Duodenal mucosa (tissue), 2 donors: ENCODE measurements at regions not wholly inside any gene's neighbourhood (a gene's known extent, or its start where the extent isn't known, plus 50 kb on each side); places are given as distances from the start of the nearest gene placed in this dataset.

ENCODE experiments used
- H3K27ac ChIP-seq: one replicate; pipeline ENCODE4 v1.7.0; 2013; ENCODE audit warnings: low read depth, low read length
- H3K27me3 ChIP-seq, 2 donors: one replicate each; pipeline ENCODE4 v1.7.0; 2013; ENCODE audit warnings: low read length in 2 of 2, control low read depth in 1 of 2; ENCODE audit not compliant: insufficient read depth in 2 of 2, control insufficient read depth in 1 of 2
- H3K36me3 ChIP-seq, 2 donors: one replicate each; pipeline ENCODE4 v1.7.0; 2013; ENCODE audit warnings: low read length in 2 of 2, control low read depth in 1 of 2; ENCODE audit not compliant: insufficient read depth in 2 of 2, control insufficient read depth in 1 of 2
- H3K4me1 ChIP-seq, 2 donors: one replicate each; pipeline ENCODE4 v1.7.0; 2013; ENCODE audit warnings: low read length in 2 of 2, control low read depth in 1 of 2; ENCODE audit not compliant: insufficient read depth in 2 of 2, control insufficient read depth in 1 of 2
- H3K4me3 ChIP-seq, 2 donors: one replicate each; pipeline ENCODE4 v1.7.0; 2013; ENCODE audit warnings: low read length in 2 of 2, low read depth in 1 of 2
- H3K9ac ChIP-seq, 2 donors: one replicate each; pipeline ENCODE4 v1.7.0; 2013; ENCODE audit warnings: low read length in 2 of 2, low read depth in 1 of 2
- H3K9me3 ChIP-seq, 2 donors: one replicate each; pipeline ENCODE4 v1.7.0; 2013; ENCODE audit warnings: low read length in 2 of 2, control low read depth in 1 of 2; ENCODE audit not compliant: control insufficient read depth in 1 of 2

- Histone ChIP-seq H3K4me1 (no peaks in the 10 kb centered on the region), H3K9me3 (peaks cover 0 to 9% of the 10 kb centered on the region in 2 donors), H3K9ac (no peak overlapping the region), H3K36me3 (no peaks in the 10 kb centered on the region), H3K27me3 (no peaks in the 10 kb centered on the region), H3K27ac (no peak overlapping the region), H3K4me3 (no peak overlapping the region)
These were observed 176.5 kb upstream of the FAM78B start for GRCh38 chr1:166343276-166343675.

- Histone ChIP-seq H3K36me3 (no peaks in the 10 kb centered on the region), H3K4me3 (no peak overlapping the region)
These were observed 183.7 kb upstream of the FAM78B start for GRCh38 chr1:166350490-166350889.

GRCh38 chr1:166351676-166352075 is 184.9 kb upstream of the FAM78B start:
- Histone ChIP-seq H3K27me3 (no peaks in the 10 kb centered on the region), H3K9me3 (peaks cover 0 to 9% of the 10 kb centered on the region in 2 donors), H3K9ac (no peak overlapping the region), H3K4me1 (no peaks in the 10 kb centered on the region), H3K36me3 (no peaks in the 10 kb centered on the region), H3K27ac (no peak overlapping the region), H3K4me3 (no peak overlapping the region)

More at GRCh38 chr1:166350490-166350889, 183.7 kb upstream of the FAM78B start:
- H3K4me1 ChIP-seq: no peaks in the 10 kb centered on the region
- H3K27me3 ChIP-seq: no peaks in the 10 kb centered on the region
- H3K9ac ChIP-seq: no peak overlapping the region
- peaks cover 0 to 9% of the 10 kb centered on the region in 2 donors for H3K9me3 ChIP-seq
- no peak overlapping the region for H3K27ac ChIP-seq

DNA sequence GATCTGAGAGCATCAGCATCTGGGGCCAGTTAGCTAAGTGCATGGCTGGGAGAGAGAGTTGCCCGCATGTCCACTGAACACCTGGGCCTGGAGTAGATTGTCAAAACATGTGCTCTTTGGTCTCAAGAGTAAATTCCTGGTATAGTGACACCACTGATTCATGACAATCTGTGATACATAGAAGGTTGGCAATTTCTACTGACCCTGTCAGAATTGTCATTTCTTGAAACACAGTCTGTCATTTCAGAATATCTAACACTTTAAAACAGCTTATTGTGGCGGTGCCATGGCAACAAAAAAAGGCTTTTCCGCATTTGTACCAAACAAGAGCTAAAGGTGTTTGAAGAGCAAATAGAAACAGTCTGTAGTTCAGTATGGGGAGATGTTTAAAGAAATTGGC is 186.4 kb upstream of the FAM78B start:
- Histone ChIP-seq H3K9ac (no peak overlapping the region), H3K27ac (no peak overlapping the region)

GRCh38 chr1:166354406-166354805 is 187.6 kb upstream of the FAM78B start:
- H3K4me1 ChIP-seq: no peaks in the 10 kb centered on the region
- H3K27me3 ChIP-seq: no peaks in the 10 kb centered on the region
- no peak overlapping the region for H3K4me3 ChIP-seq
- H3K9ac ChIP-seq: no peak overlapping the region
- no peaks in the 10 kb centered on the region for H3K36me3 ChIP-seq
- no peaks in the 10 kb centered on the region for H3K9me3 ChIP-seq
- H3K27ac ChIP-seq: no peak overlapping the region

More for the DNA sequence above, 186.4 kb upstream of the FAM78B start:
- Histone ChIP-seq H3K27me3 (no peaks in the 10 kb centered on the region), H3K4me1 (no peaks in the 10 kb centered on the region), H3K36me3 (no peaks in the 10 kb centered on the region), H3K9me3 (no peaks in the 10 kb centered on the region), H3K4me3 (no peak overlapping the region)

DNA sequence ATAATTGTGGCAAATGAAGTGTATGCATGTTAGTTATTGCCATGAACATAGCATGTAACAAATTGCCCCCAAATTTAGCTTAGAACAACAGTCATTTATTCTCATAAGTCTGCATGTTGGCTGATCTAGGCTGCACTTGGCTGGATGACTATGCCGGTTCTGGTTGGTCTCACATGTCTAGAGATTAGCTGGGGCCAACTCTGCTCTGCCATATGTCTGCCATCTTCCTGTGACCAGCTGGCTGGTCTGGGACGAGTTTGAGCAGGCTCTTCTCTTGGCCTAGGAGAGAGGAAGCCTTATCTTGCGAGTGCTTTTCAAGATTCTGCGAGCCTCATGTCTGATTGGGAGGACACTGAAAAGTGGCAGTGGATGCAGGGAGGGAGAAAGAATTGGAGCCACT is 198.3 kb upstream of the FAM78B start:
- Histone ChIP-seq H3K36me3 (no peaks in the 10 kb centered on the region), H3K4me1 (no peaks in the 10 kb centered on the region), H3K27me3 (no peaks in the 10 kb centered on the region), H3K9me3 (no peaks in the 10 kb centered on the region), H3K27ac (no peak overlapping the region), H3K9ac (no peak overlapping the region), H3K4me3 (no peak overlapping the region)

DNA sequence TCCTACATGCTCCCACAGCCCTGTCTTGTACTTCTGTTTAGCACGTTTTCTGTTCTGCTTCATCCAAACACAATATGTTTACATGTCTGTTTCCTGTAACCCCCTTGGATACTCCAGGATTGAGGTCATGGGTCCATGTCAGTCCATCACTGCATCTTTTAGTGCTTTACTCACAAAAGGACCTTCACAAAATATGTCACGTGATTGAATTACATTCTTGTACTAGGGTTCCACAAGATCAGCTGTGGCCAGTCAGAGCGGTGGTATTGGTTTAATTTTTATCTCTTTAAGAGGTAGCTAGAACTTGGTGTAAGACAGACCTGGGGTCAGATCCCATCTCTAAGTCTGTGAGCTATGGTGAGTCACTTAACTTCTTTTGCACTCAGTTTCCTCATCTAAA is 201.2 kb upstream of the FAM78B start:
- Histone ChIP-seq H3K9ac (no peak overlapping the region), H3K9me3 (no peaks in the 10 kb centered on the region), H3K4me3 (no peak overlapping the region), H3K4me1 (no peaks in the 10 kb centered on the region), H3K27ac (no peak overlapping the region), H3K36me3 (no peaks in the 10 kb centered on the region), H3K27me3 (no peaks in the 10 kb centered on the region)

- H3K27ac ChIP-seq: no peak overlapping the region
- no peak overlapping the region for H3K9ac ChIP-seq
- H3K9me3 ChIP-seq: no peaks in the 10 kb centered on the region
- H3K4me1 ChIP-seq: no peaks in the 10 kb centered on the region
- no peaks in the 10 kb centered on the region for H3K27me3 ChIP-seq
- H3K36me3 ChIP-seq: no peaks in the 10 kb centered on the region
- H3K4me3 ChIP-seq: no peak overlapping the region
These were observed 211.1 kb upstream of the FAM78B start for GRCh38 chr1:166377896-166378295.

- Histone ChIP-seq H3K9ac (no peak overlapping the region), H3K4me3 (no peak overlapping the region)
These were observed 212.0 kb upstream of the FAM78B start for GRCh38 chr1:166378805-166379204.

GRCh38 chr1:166379447-166379846 is 212.6 kb upstream of the FAM78B start:
- no peaks in the 10 kb centered on the region for H3K4me1 ChIP-seq
- H3K4me3 ChIP-seq: no peak overlapping the region
- H3K36me3 ChIP-seq: no peaks in the 10 kb centered on the region
- H3K27ac ChIP-seq: no peak overlapping the region
- H3K9ac ChIP-seq: no peak overlapping the region
- no peaks in the 10 kb centered on the region for H3K9me3 ChIP-seq
- H3K27me3 ChIP-seq: no peaks in the 10 kb centered on the region

More at GRCh38 chr1:166378805-166379204, 212.0 kb upstream of the FAM78B start:
- Histone ChIP-seq H3K9me3 (no peaks in the 10 kb centered on the region), H3K27me3 (no peaks in the 10 kb centered on the region), H3K27ac (no peak overlapping the region), H3K36me3 (no peaks in the 10 kb centered on the region), H3K4me1 (no peaks in the 10 kb centered on the region)

DNA sequence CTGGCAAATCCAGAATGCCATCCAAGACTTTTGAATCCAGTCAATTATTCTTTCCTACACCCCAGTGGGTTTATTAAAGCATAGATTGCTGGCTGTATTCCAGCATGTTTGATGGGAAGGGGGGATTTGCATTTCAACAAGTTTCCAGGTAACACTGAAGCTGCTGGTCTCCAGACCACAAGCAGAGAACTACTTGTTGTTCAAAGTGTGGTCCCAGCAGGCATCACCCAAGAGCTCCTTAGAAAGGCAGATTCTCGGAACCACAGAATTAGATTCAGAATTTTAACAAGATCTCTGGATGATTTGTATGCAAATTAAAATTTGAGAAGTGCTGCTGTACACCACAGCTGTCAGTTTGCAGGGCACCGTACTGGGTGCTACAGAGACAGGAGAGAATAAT is 216.3 kb upstream of the FAM78B start:
- no peaks in the 10 kb centered on the region for H3K27me3 ChIP-seq
- no peaks in the 10 kb centered on the region for H3K36me3 ChIP-seq
- H3K4me1 ChIP-seq: no peaks in the 10 kb centered on the region
- H3K9ac ChIP-seq: no peak overlapping the region
- no peak overlapping the region for H3K4me3 ChIP-seq
- no peak overlapping the region for H3K27ac ChIP-seq
- H3K9me3 ChIP-seq: no peaks in the 10 kb centered on the region
